GM18519 (cell line): ENCODE measurements at regions not wholly inside any gene's neighbourhood (a gene's known extent, or its start where the extent isn't known, plus 50 kb on each side); places are given as distances from the start of the nearest gene placed in this dataset.
"Not testable (repeated sequence)": the region's sequence is repeated elsewhere in the genome, so short reads cannot be mapped to it uniquely, and the experiment has no call there.

Experiments used
- ATAC-seq: cut with Tn5 transposase; IDR thresholded peaks from one replicate; pipeline ENCODE4 v1.9.1; 2021; ENCODE audit warnings: mild to moderate bottlenecking, moderate library complexity; ENCODE audit not compliant: unreplicated experiment, low FRiP score

- no peak for ATAC-seq
These were observed 196.1 kb upstream of the SVIL start for GRCh38 chr10:29830531-29831512.

- no peak for ATAC-seq
These were observed 195.0 kb upstream of the SVIL start for GRCh38 chr10:29829776-29830175.

GRCh38 chr10:29828956-29829355 lies 194.2 kb upstream of the SVIL start:
- no peak for ATAC-seq

- ATAC-seq, result no peak
These were observed 193.7 kb upstream of the SVIL start for GRCh38 chr10:29828440-29828894.

- ATAC-seq, result no peak
These were observed 192.7 kb upstream of the SVIL start for GRCh38 chr10:29827512-29827911.

GRCh38 chr10:29826801-29827450 lies 192.2 kb upstream of the SVIL start:
- ATAC-seq, result no peak

- ATAC-seq, result no peak
These were observed 191.4 kb upstream of the SVIL start for GRCh38 chr10:29826221-29826620.

DNA sequence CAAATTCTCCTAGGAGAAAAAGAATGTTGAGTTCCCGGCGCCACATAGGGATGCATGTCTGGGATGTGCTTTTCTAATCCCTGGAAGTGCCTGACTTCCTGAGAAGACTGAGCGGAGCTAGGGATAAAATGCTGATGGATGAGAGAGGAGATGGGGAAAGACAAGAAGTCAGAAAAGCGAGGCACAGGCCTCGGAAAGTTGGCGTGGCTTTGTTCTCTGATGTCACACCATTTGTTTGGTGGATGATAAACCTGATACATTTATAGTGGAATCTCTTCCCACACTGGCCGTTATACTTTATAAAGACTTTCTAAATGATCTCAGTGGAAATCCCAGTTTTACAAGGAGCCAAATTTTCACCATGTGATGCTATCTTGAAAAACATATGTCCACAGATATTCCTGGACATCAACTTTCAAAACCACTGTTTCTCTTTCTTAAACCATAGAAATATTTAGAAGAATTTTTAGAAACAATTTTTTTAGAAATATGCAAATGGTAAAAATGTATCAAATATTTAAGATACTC lies 188.8 kb upstream of the SVIL start:
- no peak for ATAC-seq

GRCh38 chr10:29820890-29821461 lies 186.2 kb upstream of the SVIL start:
- no peak for ATAC-seq

DNA sequence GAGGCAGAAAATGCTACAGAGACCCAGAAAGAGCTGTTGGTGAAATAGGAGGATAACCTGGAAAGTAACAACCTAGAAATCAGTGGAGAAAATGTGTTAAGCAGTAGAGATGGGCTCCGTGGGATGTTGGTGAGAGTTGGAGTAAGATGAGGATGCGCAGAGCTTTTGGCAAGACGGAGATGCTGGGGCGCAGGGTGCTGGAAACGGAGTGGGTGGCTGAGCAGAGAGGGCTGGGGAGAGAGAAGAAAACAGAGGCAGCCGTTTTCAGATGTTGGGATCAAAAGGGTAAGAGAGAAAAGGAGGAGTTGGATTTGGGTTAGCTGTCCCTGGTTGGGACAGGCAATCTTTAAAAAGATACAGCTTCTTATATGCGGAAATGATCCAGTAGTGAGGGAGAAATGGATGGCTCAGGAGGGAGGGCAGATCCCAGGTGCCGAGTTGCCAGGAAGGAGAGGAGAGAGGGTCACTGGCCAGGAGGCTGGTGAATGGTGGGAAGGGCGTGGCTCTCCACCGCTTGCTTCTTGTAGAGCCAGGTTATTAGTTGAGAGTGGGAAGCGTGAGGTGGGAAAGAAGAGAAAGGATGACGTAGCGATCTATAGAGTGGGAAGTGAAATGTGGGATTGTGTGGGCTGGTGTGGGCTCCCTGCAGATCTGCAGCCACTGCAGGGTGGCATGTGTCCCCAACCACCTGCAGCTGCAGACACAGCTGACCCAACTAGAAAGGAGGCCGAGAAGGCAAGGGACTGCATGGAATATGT lies 182.2 kb upstream of the SVIL start:
- ATAC-seq, result no peak

GRCh38 chr10:29815572-29815971 lies 180.8 kb upstream of the SVIL start:
- ATAC-seq, result no peak

- no peak for ATAC-seq
These were observed 177.1 kb upstream of the SVIL start for GRCh38 chr10:29811751-29812427.

GRCh38 chr10:29810816-29811215 lies 176.0 kb upstream of the SVIL start:
- no peak for ATAC-seq

DNA sequence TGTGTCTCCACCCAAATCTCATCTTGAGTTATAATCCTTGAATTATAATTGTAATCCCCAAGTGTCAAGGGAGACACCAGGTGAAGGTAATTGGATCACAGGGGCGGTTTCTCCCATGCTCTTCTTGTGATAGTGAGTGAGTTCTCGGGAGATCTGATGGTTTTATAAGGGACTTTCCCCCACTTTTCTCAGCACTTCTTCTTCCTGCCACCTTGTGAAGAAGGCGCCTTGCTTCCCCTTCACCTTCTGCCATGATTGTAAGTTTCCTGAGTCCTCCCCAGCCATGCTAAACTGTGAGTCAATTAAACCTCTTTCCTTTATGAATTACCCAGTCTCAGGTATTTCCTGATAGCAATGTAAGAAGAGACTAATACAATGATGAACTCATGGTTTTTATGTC lies 175.5 kb upstream of the SVIL start:
- ATAC-seq, result not testable (repeated sequence)

- ATAC-seq, result no peak
These were observed 174.6 kb upstream of the SVIL start for GRCh38 chr10:29809383-29809782.

DNA sequence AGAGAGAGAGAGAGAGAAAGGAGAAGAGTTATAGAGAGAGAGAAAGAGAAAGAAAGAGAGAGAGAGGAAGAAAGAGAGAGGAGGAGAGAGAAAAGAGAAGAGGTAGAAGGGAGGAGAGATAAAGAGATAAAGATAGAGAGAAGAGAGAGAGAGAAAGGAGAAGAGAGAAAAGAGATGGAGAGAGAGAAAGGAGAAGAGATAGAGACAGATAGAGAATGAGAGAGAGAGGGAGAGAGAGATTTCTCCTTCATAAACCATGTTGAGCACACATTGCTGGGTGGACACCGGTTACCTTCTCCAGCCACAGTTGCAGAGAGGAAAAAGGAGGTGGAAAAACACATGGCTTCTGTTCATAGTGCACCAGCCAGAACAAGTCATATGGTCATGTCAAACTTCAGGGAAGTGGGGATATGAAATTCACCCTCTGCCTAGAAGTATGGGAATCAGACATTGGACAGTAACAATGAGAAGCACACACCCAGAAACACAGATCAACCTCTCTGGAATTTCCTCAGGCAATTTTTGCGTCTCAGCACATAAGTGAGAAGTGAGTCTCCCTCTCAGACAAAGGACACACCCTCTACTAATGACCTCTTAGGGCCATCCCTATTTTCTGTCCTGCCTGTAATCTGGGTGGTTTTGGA lies 172.5 kb upstream of the SVIL start:
- ATAC-seq, result no peak

DNA sequence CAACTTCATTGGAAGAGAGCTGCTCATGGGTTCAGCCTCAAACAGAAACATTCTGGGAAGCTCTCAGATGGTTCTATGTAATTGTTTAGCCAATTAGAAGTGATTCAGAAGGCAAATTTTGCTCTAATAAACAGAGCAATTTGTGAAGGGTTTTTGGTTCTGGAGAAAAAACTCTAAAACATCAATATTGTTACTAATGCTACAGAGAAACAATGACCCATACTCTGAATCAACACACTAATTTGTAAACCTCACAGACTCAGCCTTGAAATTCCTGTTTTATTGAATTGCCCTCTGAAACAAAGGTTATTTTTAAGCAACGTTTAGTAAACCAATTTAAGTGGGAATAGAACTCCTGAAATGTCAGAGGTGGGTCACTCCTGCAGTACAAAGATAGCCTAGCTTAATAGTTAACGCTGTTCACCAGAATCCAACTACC lies 171.6 kb upstream of the SVIL start:
- no peak for ATAC-seq

GRCh38 chr10:29805134-29805723 lies 170.5 kb upstream of the SVIL start:
- ATAC-seq, result no peak
